ENCODE measurements at regions not wholly inside any gene's neighbourhood (a gene's known extent, or its start where the extent isn't known, plus 50 kb on each side); places are given as distances from the start of the nearest gene placed in this dataset.

DNA sequence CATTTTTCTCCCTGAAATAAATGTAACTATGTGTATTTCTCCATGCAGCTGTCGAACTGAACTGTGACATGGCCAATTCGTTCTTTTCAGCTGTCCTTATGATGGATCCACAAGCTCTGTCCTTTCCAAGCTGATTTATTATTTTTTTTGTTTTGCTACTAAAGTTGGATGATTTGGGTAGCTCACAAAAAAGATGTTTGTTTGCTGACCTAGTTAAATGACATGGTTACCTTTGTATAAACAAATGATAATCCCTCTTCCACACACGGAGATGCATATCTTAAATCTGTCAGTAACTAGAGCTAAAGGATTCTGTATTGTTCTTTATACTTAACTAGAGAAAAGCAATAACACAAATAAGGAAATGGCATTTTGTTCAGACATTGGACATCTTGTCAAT, 884.3 kb upstream of the PCDH20 start:
- H3F3A ChIP-seq (replicated peaks; ENCODE audit: low read depth): no peaks in the 10 kb centered on the region
- no peak overlapping the region for H3K4me3 ChIP-seq
- Mint-ChIP-seq H3K27ac (no peak overlapping the region), H3K27me3 (ENCODE audit: insufficient read depth, low read depth, poor library complexity) (no peaks in the 10 kb centered on the region), H3K9me3 (no peaks in the 10 kb centered on the region), H3K4me3 (no peak overlapping the region), H3K4me1 (no peaks in the 10 kb centered on the region), H3K36me3 (ENCODE audit: low read depth) (no peaks in the 10 kb centered on the region)
- TF ChIP-seq, protein P1, sequence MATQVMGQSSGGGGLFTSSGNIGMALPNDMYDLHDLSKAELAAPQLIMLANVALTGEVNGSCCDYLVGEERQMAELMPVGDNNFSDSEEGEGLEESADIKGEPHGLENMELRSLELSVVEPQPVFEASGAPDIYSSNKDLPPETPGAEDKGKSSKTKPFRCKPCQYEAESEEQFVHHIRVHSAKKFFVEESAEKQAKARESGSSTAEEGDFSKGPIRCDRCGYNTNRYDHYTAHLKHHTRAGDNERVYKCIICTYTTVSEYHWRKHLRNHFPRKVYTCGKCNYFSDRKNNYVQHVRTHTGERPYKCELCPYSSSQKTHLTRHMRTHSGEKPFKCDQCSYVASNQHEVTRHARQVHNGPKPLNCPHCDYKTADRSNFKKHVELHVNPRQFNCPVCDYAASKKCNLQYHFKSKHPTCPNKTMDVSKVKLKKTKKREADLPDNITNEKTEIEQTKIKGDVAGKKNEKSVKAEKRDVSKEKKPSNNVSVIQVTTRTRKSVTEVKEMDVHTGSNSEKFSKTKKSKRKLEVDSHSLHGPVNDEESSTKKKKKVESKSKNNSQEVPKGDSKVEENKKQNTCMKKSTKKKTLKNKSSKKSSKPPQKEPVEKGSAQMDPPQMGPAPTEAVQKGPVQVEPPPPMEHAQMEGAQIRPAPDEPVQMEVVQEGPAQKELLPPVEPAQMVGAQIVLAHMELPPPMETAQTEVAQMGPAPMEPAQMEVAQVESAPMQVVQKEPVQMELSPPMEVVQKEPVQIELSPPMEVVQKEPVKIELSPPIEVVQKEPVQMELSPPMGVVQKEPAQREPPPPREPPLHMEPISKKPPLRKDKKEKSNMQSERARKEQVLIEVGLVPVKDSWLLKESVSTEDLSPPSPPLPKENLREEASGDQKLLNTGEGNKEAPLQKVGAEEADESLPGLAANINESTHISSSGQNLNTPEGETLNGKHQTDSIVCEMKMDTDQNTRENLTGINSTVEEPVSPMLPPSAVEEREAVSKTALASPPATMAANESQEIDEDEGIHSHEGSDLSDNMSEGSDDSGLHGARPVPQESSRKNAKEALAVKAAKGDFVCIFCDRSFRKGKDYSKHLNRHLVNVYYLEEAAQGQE (IDR thresholded peaks at IDR 0.05; ENCODE audit: unreplicated experiment): no peak
- TF ChIP-seq, protein P2, sequence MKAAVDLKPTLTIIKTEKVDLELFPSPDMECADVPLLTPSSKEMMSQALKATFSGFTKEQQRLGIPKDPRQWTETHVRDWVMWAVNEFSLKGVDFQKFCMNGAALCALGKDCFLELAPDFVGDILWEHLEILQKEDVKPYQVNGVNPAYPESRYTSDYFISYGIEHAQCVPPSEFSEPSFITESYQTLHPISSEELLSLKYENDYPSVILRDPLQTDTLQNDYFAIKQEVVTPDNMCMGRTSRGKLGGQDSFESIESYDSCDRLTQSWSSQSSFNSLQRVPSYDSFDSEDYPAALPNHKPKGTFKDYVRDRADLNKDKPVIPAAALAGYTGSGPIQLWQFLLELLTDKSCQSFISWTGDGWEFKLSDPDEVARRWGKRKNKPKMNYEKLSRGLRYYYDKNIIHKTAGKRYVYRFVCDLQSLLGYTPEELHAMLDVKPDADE (IDR thresholded peaks at IDR 0.05): no peak
- TF ChIP-seq STAT1 (IDR thresholded peaks at IDR 0.05; ENCODE audit: unreplicated experiment): no peak
- no peak for TF ChIP-seq ZNF114 (CRISPR knock-in tag; IDR thresholded peaks at IDR 0.05)
- TF ChIP-seq, protein P3, sequence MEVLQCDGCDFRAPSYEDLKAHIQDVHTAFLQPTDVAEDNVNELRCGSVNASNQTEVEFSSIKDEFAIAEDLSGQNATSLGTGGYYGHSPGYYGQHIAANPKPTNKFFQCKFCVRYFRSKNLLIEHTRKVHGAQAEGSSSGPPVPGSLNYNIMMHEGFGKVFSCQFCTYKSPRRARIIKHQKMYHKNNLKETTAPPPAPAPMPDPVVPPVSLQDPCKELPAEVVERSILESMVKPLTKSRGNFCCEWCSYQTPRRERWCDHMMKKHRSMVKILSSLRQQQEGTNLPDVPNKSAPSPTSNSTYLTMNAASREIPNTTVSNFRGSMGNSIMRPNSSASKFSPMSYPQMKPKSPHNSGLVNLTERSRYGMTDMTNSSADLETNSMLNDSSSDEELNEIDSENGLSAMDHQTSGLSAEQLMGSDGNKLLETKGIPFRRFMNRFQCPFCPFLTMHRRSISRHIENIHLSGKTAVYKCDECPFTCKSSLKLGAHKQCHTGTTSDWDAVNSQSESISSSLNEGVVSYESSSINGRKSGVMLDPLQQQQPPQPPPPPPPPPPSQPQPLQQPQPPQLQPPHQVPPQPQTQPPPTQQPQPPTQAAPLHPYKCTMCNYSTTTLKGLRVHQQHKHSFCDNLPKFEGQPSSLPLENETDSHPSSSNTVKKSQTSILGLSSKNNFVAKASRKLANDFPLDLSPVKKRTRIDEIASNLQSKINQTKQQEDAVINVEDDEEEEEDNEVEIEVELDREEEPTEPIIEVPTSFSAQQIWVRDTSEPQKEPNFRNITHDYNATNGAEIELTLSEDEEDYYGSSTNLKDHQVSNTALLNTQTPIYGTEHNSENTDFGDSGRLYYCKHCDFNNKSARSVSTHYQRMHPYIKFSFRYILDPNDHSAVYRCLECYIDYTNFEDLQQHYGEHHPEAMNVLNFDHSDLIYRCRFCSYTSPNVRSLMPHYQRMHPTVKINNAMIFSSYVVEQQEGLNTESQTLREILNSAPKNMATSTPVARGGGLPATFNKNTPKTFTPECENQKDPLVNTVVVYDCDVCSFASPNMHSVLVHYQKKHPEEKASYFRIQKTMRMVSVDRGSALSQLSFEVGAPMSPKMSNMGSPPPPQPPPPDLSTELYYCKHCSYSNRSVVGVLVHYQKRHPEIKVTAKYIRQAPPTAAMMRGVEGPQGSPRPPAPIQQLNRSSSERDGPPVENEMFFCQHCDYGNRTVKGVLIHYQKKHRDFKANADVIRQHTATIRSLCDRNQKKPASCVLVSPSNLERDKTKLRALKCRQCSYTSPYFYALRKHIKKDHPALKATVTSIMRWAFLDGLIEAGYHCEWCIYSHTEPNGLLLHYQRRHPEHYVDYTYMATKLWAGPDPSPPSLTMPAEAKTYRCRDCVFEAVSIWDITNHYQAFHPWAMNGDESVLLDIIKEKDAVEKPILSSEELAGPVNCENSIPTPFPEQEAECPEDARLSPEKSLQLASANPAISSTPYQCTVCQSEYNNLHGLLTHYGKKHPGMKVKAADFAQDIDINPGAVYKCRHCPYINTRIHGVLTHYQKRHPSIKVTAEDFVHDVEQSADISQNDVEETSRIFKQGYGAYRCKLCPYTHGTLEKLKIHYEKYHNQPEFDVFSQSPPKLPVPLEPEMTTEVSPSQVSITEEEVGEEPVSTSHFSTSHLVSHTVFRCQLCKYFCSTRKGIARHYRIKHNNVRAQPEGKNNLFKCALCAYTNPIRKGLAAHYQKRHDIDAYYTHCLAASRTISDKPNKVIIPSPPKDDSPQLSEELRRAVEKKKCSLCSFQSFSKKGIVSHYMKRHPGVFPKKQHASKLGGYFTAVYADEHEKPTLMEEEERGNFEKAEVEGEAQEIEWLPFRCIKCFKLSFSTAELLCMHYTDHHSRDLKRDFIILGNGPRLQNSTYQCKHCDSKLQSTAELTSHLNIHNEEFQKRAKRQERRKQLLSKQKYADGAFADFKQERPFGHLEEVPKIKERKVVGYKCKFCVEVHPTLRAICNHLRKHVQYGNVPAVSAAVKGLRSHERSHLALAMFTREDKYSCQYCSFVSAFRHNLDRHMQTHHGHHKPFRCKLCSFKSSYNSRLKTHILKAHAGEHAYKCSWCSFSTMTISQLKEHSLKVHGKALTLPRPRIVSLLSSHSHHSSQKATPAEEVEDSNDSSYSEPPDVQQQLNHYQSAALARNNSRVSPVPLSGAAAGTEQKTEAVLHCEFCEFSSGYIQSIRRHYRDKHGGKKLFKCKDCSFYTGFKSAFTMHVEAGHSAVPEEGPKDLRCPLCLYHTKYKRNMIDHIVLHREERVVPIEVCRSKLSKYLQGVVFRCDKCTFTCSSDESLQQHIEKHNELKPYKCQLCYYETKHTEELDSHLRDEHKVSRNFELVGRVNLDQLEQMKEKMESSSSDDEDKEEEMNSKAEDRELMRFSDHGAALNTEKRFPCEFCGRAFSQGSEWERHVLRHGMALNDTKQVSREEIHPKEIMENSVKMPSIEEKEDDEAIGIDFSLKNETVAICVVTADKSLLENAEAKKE (CRISPR knock-in tag; IDR thresholded peaks at IDR 0.05): no peak
- DNase-seq (ENCODE audit: low spot score) (no peak), ATAC-seq (no peak)
- H3K27ac ChIP-seq (ENCODE audit: low read depth): no peak overlapping the region
- no peaks in the 10 kb centered on the region for H3K36me3 ChIP-seq (ENCODE audit: insufficient read depth)
- no peaks in the 10 kb centered on the region for H3K4me1 ChIP-seq (ENCODE audit: insufficient read depth)
- no peaks in the 10 kb centered on the region for H3K9me2 ChIP-seq (ENCODE audit: insufficient read depth)
- no peaks in the 10 kb centered on the region for H3K79me2 ChIP-seq (replicated peaks; ENCODE audit: insufficient read depth)
- H4K20me1 ChIP-seq (replicated peaks; ENCODE audit: insufficient read depth): no peaks in the 10 kb centered on the region
- H3K4me2 ChIP-seq: no peak overlapping the region
- no peak overlapping the region for H2AFZ ChIP-seq
- no peaks in the 10 kb centered on the region for H3K27me3 ChIP-seq (ENCODE audit: insufficient read depth)

Measured in GM23338 (cell line).